ENCODE measurements at regions not wholly inside any gene's neighbourhood (a gene's known extent, or its start where the extent isn't known, plus 50 kb on each side); places are given as distances from the start of the nearest gene placed in this dataset.

DNA sequence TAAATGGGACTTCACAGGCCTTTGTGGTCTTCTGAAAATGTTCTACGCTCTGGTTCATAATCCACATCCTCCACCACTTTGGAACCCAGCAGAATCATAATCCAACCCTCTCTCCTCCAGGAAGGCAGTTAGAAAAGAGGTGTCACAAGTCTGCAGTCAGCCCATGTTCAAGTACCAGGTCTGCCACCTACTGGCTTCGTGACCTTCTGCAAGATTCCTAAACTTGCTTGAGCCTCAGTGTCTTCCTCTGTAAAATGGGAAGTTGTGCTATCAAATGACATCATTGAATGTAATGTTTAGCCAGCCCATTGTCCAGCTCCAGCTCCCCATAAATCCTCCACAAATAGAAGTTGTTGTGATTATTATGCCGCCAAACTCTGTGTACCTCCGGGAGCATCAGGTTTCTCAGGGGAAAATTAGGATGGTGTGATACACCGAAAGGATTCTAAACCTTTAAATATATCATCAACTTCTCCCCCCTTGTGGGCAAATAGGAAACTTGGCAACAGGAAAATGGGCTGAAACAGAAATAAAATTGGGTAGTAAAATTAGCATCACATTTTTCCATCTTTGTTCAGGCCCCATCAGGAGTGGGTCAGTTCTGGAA, 109.7 kb downstream of the NUFIP1 start:
- TF ChIP-seq GATA2 (IDR thresholded peaks at IDR 0.05; ENCODE audit: low read depth, low read length) (no peak), GATA3 (IDR thresholded peaks at IDR 0.05; ENCODE audit: low read depth, low read length) (no peak)

Measured in SH-SY5Y (cell line).